A549 (cell line): ENCODE measurements at regions not wholly inside any gene's neighbourhood (a gene's known extent, or its start where the extent isn't known, plus 50 kb on each side); places are given as distances from the start of the nearest gene placed in this dataset.

Experiments used
- ATAC-seq, 2 experiments: fragments of 200-7000 bp in 1 of 2; fragments of >200 bp in 1 of 2; cut with Nextera tagmentation in 1 of 2; cut with Tn5 transposase in 1 of 2; 3 replicates each; pipeline versions ENCODE4 v1.8.0 to v1.9.1; 2018 to 2020; ENCODE audit warnings: mild to moderate bottlenecking in 1 of 2, moderate library complexity in 1 of 2
- CTCF ChIA-PET: fragments of 300-600 bp; sonication (Branson Sonifier 250); formaldehyde crosslinking; extraction: SDS; loops from one replicate; lab custom pipeline; 2021; ENCODE audit warnings: antibody characterized with exemption, inconsistent platforms; lab: Yijun Ruan, JAX
- POLR2A ChIA-PET: fragments of 350-600 bp; formaldehyde crosslinking; extraction: SDS; loops from one replicate; lab custom pipeline; 2021; ENCODE audit warnings: antibody characterized with exemption, inconsistent platforms; lab: Yijun Ruan, JAX
- DNase-seq, 2 experiments: peaks; one replicate each; pipeline versions ENCODE4 v3.0.0 to v3.0.0-alpha.2; 2011 to 2016; ENCODE audit warnings: low read depth in 1 of 2, low spot score in 1 of 2
- FAIRE-seq: peaks from 2 replicates; lab custom pipeline; 2011; peaks lifted over from hg19 to GRCh38; lab: Jason Lieb, UNC
- H3K27ac ChIP-seq, 2 experiments: fragments of >200 bp; sonication (Bioruptor Twin); formaldehyde crosslinking; 3 replicates each; pipeline ENCODE4 v1.5.1; 2016 to 2017
- H3K4me1 ChIP-seq: fragments of >200 bp; sonication (Bioruptor Twin); formaldehyde crosslinking; 3 replicates; pipeline ENCODE4 v1.6.1; 2016
- H3K4me2 ChIP-seq: fragments of >200 bp; sonication (Bioruptor Twin); formaldehyde crosslinking; 3 replicates; pipeline ENCODE4 v1.6.1; 2016
- H3K4me3 ChIP-seq: fragments of >200 bp; sonication (Bioruptor Twin); formaldehyde crosslinking; 3 replicates; pipeline ENCODE4 v1.5.1; 2016
- H3K9me3 ChIP-seq: fragments of >200 bp; sonication (Bioruptor Twin); formaldehyde crosslinking; 3 replicates; pipeline ENCODE4 v1.6.1; 2016
- ATOH8 ChIP-seq: fragments of 250-450 bp; sonication (Bioruptor Pico); IDR thresholded peaks from 2 replicates; pipeline ENCODE4 v1.5.0; 2020; ENCODE audit warnings: low read depth, mild to moderate bottlenecking, moderate library complexity
- CBX8 ChIP-seq: fragments of 200-600 bp; sonication (generic); IDR thresholded peaks from 2 replicates; pipeline ENCODE4 v1.6.1; 2016
- CHD4 ChIP-seq: fragments of 200-600 bp; sonication (generic); IDR thresholded peaks from 2 replicates; pipeline ENCODE4 v1.6.1; 2016; ENCODE audit warnings: antibody characterized with exemption, mild to moderate bottlenecking, borderline replicate concordance
- E2F6 ChIP-seq: IDR thresholded peaks from 2 replicates; pipeline ENCODE4 v1.6.1; 2012; ENCODE audit warnings: low read depth, borderline replicate concordance
- EHF ChIP-seq: fragments of 250-450 bp; sonication (Bioruptor Pico); IDR thresholded peaks from 2 replicates; pipeline ENCODE4 v1.5.0; 2020; ENCODE audit warnings: mild to moderate bottlenecking
- ELK1 ChIP-seq: fragments of 150-350 bp; IDR thresholded peaks from 2 replicates; pipeline ENCODE4 v1.6.1; 2014; ENCODE audit warnings: low read depth, mild to moderate bottlenecking, low read length
- FOSB ChIP-seq: fragments of 250-450 bp; sonication (Bioruptor Pico); IDR thresholded peaks from 2 replicates; pipeline ENCODE4 v1.5.0; 2020; ENCODE audit warnings: mild to moderate bottlenecking, moderate library complexity
- FOXS1 ChIP-seq: fragments of 250-450 bp; sonication (Bioruptor Pico); IDR thresholded peaks from 2 replicates; pipeline ENCODE4 v1.5.0; 2020; ENCODE audit warnings: mild to moderate bottlenecking, moderate library complexity
- GATA3 ChIP-seq: IDR thresholded peaks from 2 replicates; pipeline ENCODE4 v1.6.1; 2012; ENCODE audit warnings: borderline replicate concordance
- HDAC2 ChIP-seq: fragments of 200-600 bp; sonication (generic); IDR thresholded peaks from 2 replicates; pipeline ENCODE4 v1.6.1; 2016
- HOXA7 ChIP-seq: fragments of 250-450 bp; sonication (Bioruptor Pico); IDR thresholded peaks from 2 replicates; pipeline ENCODE4 v1.5.0; 2020; ENCODE audit warnings: mild to moderate bottlenecking, moderate library complexity
- HOXB13 ChIP-seq: fragments of 250-450 bp; sonication (Bioruptor Pico); IDR thresholded peaks from 2 replicates; pipeline ENCODE4 v1.5.0; 2020; ENCODE audit warnings: low read depth, mild to moderate bottlenecking, moderate library complexity
- HOXB5 ChIP-seq: fragments of 250-450 bp; sonication (Bioruptor Pico); IDR thresholded peaks from 2 replicates; pipeline ENCODE4 v1.5.0; 2020; ENCODE audit warnings: mild to moderate bottlenecking, moderate library complexity
- KDM1A ChIP-seq: fragments of 200-600 bp; sonication (generic); IDR thresholded peaks from 2 replicates; pipeline ENCODE4 v1.6.1; 2016; ENCODE audit warnings: low read depth, mild to moderate bottlenecking
- MAFK ChIP-seq: fragments of 450-650 bp; IDR thresholded peaks from 2 replicates; pipeline ENCODE4 v1.6.1; 2014; ENCODE audit not compliant: partially characterized antibody
- MYC ChIP-seq: IDR thresholded peaks from 2 replicates; pipeline ENCODE4 v1.6.1; 2012; ENCODE audit warnings: mild to moderate bottlenecking, inconsistent platforms, low read length, improper control_type of control experiment, borderline replicate concordance
- NPAS2 ChIP-seq: fragments of 250-450 bp; sonication (Bioruptor Pico); IDR thresholded peaks from 2 replicates; pipeline ENCODE4 v1.8.0; 2022; ENCODE audit warnings: mild to moderate bottlenecking, moderate library complexity, borderline replicate concordance
- NR3C1 ChIP-seq: fragments of >200 bp; sonication (Bioruptor Twin); formaldehyde crosslinking; IDR thresholded peaks from 3 replicates; pipeline ENCODE4 v1.6.1; 2017
- RARB ChIP-seq: fragments of 250-450 bp; sonication (Bioruptor Pico); IDR thresholded peaks from 2 replicates; pipeline ENCODE4 v1.8.0; 2021; ENCODE audit warnings: mild to moderate bottlenecking, moderate library complexity
- REST ChIP-seq: fragments of 200-600 bp; sonication (generic); IDR thresholded peaks from 2 replicates; pipeline ENCODE4 v1.6.1; 2016; ENCODE audit warnings: antibody characterized with exemption, mild to moderate bottlenecking, moderate library complexity
- ZC3H11A ChIP-seq: fragments of 450-650 bp; IDR thresholded peaks from 2 replicates; pipeline ENCODE4 v1.6.1; 2014; ENCODE audit warnings: antibody characterized with exemption, mild to moderate bottlenecking
- ZFP36 ChIP-seq: fragments of 450-650 bp; IDR thresholded peaks from 2 replicates; pipeline ENCODE4 v1.6.1; 2014; ENCODE audit warnings: borderline replicate concordance; ENCODE audit not compliant: partially characterized antibody
- WGBS: methylation state at CpG from one replicate; pipeline ENCODE4 v1.1.6; 2017; ENCODE audit errors: missing lambda C conversion rate; 5-methylcytosine and 5-hydroxymethylcytosine counted together

GRCh38 chr22:26860301-26860700 lies 202.9 kb downstream of the MIAT start:
- DNase-seq = no peak

GRCh38 chr22:26865021-26865420 lies 207.6 kb downstream of the MIAT start:
- no peaks in the 10 kb centered on the region for H3K4me1 ChIP-seq
- DNase-seq (no peak), ATAC-seq (no peak), FAIRE-seq (no peak)
- no peak overlapping the region for H3K27ac ChIP-seq
- no peaks in the 10 kb centered on the region for H3K9me3 ChIP-seq
- TF ChIP-seq KDM1A = no peak
- TF ChIP-seq HOXB5 (CRISPR knock-in tag) = no peak
- TF ChIP-seq HOXA7 (CRISPR knock-in tag) = no peak
- TF ChIP-seq NR3C1 = no peak
- no peak for TF ChIP-seq REST
- TF ChIP-seq HDAC2 = no peak
- TF ChIP-seq ZC3H11A = no peak
- TF ChIP-seq E2F6 = no peak
- no peak for TF ChIP-seq EHF (CRISPR knock-in tag)
- no peak for TF ChIP-seq CHD4
- TF ChIP-seq RARB (CRISPR knock-in tag) = no peak
- no peak for TF ChIP-seq FOSB
- TF ChIP-seq ATOH8 (CRISPR knock-in tag) = no peak
- no peak for TF ChIP-seq ZFP36
- TF ChIP-seq FOXS1 (CRISPR knock-in tag) = no peak
- no peak for TF ChIP-seq NPAS2
- ChIA-PET CTCF (no interaction called here), POLR2A (no interaction called here)
- H3K4me3 ChIP-seq = no peak overlapping the region
- 100% methylated on average over 1 of the region's 1 CpG for WGBS
- no peak overlapping the region for H3K4me2 ChIP-seq

More at GRCh38 chr22:26860301-26860700, 202.9 kb downstream of the MIAT start:
- ATAC-seq (no peak), FAIRE-seq (no peak)
- H3K4me1 ChIP-seq = no peaks in the 10 kb centered on the region
- TF ChIP-seq MAFK = peak; percentile 54
- TF ChIP-seq CBX8 = no peak
- no peaks in the 10 kb centered on the region for H3K9me3 ChIP-seq
- H3K4me2 ChIP-seq = no peak overlapping the region
- POLR2A ChIA-PET = no interaction called here
- H3K4me3 ChIP-seq = no peak overlapping the region
- CTCF ChIA-PET = no interaction called here
- WGBS = 79% methylated on average over 9 of the region's 9 CpGs
- no peak overlapping the region for H3K27ac ChIP-seq

- FAIRE-seq = no peak
- POLR2A ChIA-PET = no interaction called here
Measured at GRCh38 chr22:26883393-26883792, 226.0 kb downstream of the MIAT start.

More at GRCh38 chr22:26883393-26883792, 226.0 kb downstream of the MIAT start:
- no peak for DNase-seq
- ATAC-seq = no peak
- TF ChIP-seq HOXA7 (CRISPR knock-in tag) (no peak), MYC (no peak), GATA3 (no peak), NR3C1 (no peak), E2F6 (no peak), ZC3H11A (no peak), HOXB13 (CRISPR knock-in tag) (no peak), ELK1 (no peak)
- CTCF ChIA-PET = interaction anchor here (0.5 kb wide), 1 partner anchor 1818 kb away, joined by 3 read pairs; no protein-coding TSS in a partner anchor
- no peaks in the 10 kb centered on the region for H3K9me3 ChIP-seq
- H3K4me2 ChIP-seq = no peak overlapping the region
- WGBS = 82% methylated on average over 4 of the region's 4 CpGs
- H3K4me1 ChIP-seq = peaks cover 28% of the 10 kb centered on the region
- H3K27ac ChIP-seq = no peak overlapping the region
- no peak overlapping the region for H3K4me3 ChIP-seq
